T-helper 2 cell treated with Interferon-gamma antibody and Interleukin-4, amounts not matched to agents 5 μg/mL and 100 μg/mL, for 36 hours (primary cell): ENCODE measurements at regions not wholly inside any gene's neighbourhood (a gene's known extent, or its start where the extent isn't known, plus 50 kb on each side); places are given as distances from the start of the nearest gene placed in this dataset.

Source experiments
- DNase-seq: peaks from one replicate; pipeline ENCODE4 v3.0.0; 2021; ENCODE audit warnings: low spot score
- H3K27ac Mint-ChIP-seq: one replicate; pipeline ENCODE4 v1.8.0; 2021; ENCODE audit warnings: mild to moderate bottlenecking, mixed read lengths
- H3K27me3 Mint-ChIP-seq: one replicate; pipeline ENCODE4 v1.8.0; 2021; ENCODE audit warnings: low read depth, mixed read lengths
- H3K36me3 Mint-ChIP-seq: one replicate; pipeline ENCODE4 v1.8.0; 2021; ENCODE audit warnings: low read depth, mixed read lengths
- H3K4me1 Mint-ChIP-seq: one replicate; pipeline ENCODE4 v1.8.0; 2021; ENCODE audit warnings: low read depth, mixed read lengths
- H3K4me3 Mint-ChIP-seq: one replicate; pipeline ENCODE4 v1.8.0; 2022; ENCODE audit warnings: mild to moderate bottlenecking, moderate library complexity, mixed read lengths
- H3K9me3 Mint-ChIP-seq: one replicate; pipeline ENCODE4 v1.8.0; 2021; ENCODE audit warnings: mixed read lengths

- no peaks in the 10 kb centered on the region for H3K27me3 Mint-ChIP-seq
- no peak overlapping the region for H3K4me3 Mint-ChIP-seq
- H3K27ac Mint-ChIP-seq, result no peak overlapping the region
- H3K36me3 Mint-ChIP-seq, result peaks cover 3% of the 10 kb centered on the region
- peaks cover 6% of the 10 kb centered on the region for H3K9me3 Mint-ChIP-seq
- H3K4me1 Mint-ChIP-seq, result peaks cover 5% of the 10 kb centered on the region
- DNase-seq, result no peak
Measured at GRCh38 chr21:14697769-14698168, 151.7 kb upstream of the SAMSN1 start.

- DNase-seq, result no peak
- Mint-ChIP-seq H3K27me3 (no peaks in the 10 kb centered on the region), H3K9me3 (peaks cover 8% of the 10 kb centered on the region), H3K4me1 (peaks cover 15% of the 10 kb centered on the region), H3K36me3 (peaks cover 4% of the 10 kb centered on the region), H3K4me3 (no peak overlapping the region), H3K27ac (no peak overlapping the region)
Measured at GRCh38 chr21:14694817-14695216, 148.7 kb upstream of the SAMSN1 start.

GRCh38 chr21:14693997-14694396 is 147.9 kb upstream of the SAMSN1 start:
- no peaks in the 10 kb centered on the region for H3K27me3 Mint-ChIP-seq
- peaks cover 11% of the 10 kb centered on the region for H3K4me1 Mint-ChIP-seq
- peaks cover 9% of the 10 kb centered on the region for H3K9me3 Mint-ChIP-seq
- peaks cover 10% of the 10 kb centered on the region for H3K36me3 Mint-ChIP-seq
- DNase-seq, result no peak
- no peak overlapping the region for H3K27ac Mint-ChIP-seq
- H3K4me3 Mint-ChIP-seq, result no peak overlapping the region

GRCh38 chr21:14691914-14692313 is 145.8 kb upstream of the SAMSN1 start:
- Mint-ChIP-seq H3K9me3 (peaks cover 14% of the 10 kb centered on the region), H3K4me1 (peaks cover 21% of the 10 kb centered on the region), H3K27ac (no peak overlapping the region)

GRCh38 chr21:14690886-14691285 is 144.8 kb upstream of the SAMSN1 start:
- Mint-ChIP-seq H3K4me3 (no peak overlapping the region), H3K4me1 (peaks cover 28% of the 10 kb centered on the region), H3K27me3 (no peaks in the 10 kb centered on the region), H3K27ac (no peak overlapping the region), H3K36me3 (peaks cover 12% of the 10 kb centered on the region), H3K9me3 (peaks cover 14% of the 10 kb centered on the region)
- DNase-seq, result no peak

More at GRCh38 chr21:14691914-14692313, 145.8 kb upstream of the SAMSN1 start:
- DNase-seq, result no peak
- Mint-ChIP-seq H3K27me3 (no peaks in the 10 kb centered on the region), H3K36me3 (peaks cover 12% of the 10 kb centered on the region), H3K4me3 (no peak overlapping the region)

GRCh38 chr21:14688936-14689335 is 142.8 kb upstream of the SAMSN1 start:
- no peak overlapping the region for H3K27ac Mint-ChIP-seq
- no peak for DNase-seq
- H3K36me3 Mint-ChIP-seq, result peaks cover 10% of the 10 kb centered on the region

GRCh38 chr21:14688412-14688811 is 142.3 kb upstream of the SAMSN1 start:
- no peaks in the 10 kb centered on the region for H3K27me3 Mint-ChIP-seq
- no peak overlapping the region for H3K4me3 Mint-ChIP-seq
- H3K27ac Mint-ChIP-seq, result no peak overlapping the region
- H3K9me3 Mint-ChIP-seq, result peaks cover 14% of the 10 kb centered on the region
- DNase-seq, result no peak
- peaks cover 10% of the 10 kb centered on the region for H3K36me3 Mint-ChIP-seq
- peaks cover 39% of the 10 kb centered on the region for H3K4me1 Mint-ChIP-seq

More at GRCh38 chr21:14688936-14689335, 142.8 kb upstream of the SAMSN1 start:
- Mint-ChIP-seq H3K27me3 (no peaks in the 10 kb centered on the region), H3K9me3 (peaks cover 14% of the 10 kb centered on the region), H3K4me3 (no peak overlapping the region), H3K4me1 (peaks cover 37% of the 10 kb centered on the region)

- Mint-ChIP-seq H3K27ac (peak overlapping the region; percentile 54), H3K9me3 (peaks cover 14% of the 10 kb centered on the region), H3K4me3 (peak overlapping the region; percentile 35), H3K36me3 (peaks cover 10% of the 10 kb centered on the region), H3K27me3 (no peaks in the 10 kb centered on the region), H3K4me1 (peaks cover 45% of the 10 kb centered on the region)
- no peak for DNase-seq
Measured at GRCh38 chr21:14687268-14687625, 141.1 kb upstream of the SAMSN1 start.

- H3K4me1 Mint-ChIP-seq, result peaks cover 42% of the 10 kb centered on the region
- H3K27me3 Mint-ChIP-seq, result no peaks in the 10 kb centered on the region
- H3K36me3 Mint-ChIP-seq, result peaks cover 10% of the 10 kb centered on the region
- peak overlapping the region; percentile 35 for H3K4me3 Mint-ChIP-seq
- peaks cover 14% of the 10 kb centered on the region for H3K9me3 Mint-ChIP-seq
- peak overlapping the region; percentile 60 for H3K27ac Mint-ChIP-seq
- DNase-seq, result no peak
Measured at GRCh38 chr21:14686466-14687267, 140.6 kb upstream of the SAMSN1 start.

GRCh38 chr21:14685568-14685967 is 139.5 kb upstream of the SAMSN1 start:
- Mint-ChIP-seq H3K4me1 (peaks cover 40% of the 10 kb centered on the region), H3K27me3 (no peaks in the 10 kb centered on the region), H3K4me3 (no peak overlapping the region), H3K9me3 (peaks cover 14% of the 10 kb centered on the region), H3K27ac (no peak overlapping the region), H3K36me3 (peaks cover 14% of the 10 kb centered on the region)
- no peak for DNase-seq

- Mint-ChIP-seq H3K27me3 (no peaks in the 10 kb centered on the region), H3K4me3 (no peak overlapping the region), H3K4me1 (peaks cover 42% of the 10 kb centered on the region), H3K36me3 (peaks cover 10% of the 10 kb centered on the region), H3K27ac (peak overlapping the region; percentile 10), H3K9me3 (peaks cover 13% of the 10 kb centered on the region)
- no peak for DNase-seq
Measured at GRCh38 chr21:14684071-14684470, 138.0 kb upstream of the SAMSN1 start.

GRCh38 chr21:14683063-14683462 is 136.9 kb upstream of the SAMSN1 start:
- DNase-seq, result no peak
- Mint-ChIP-seq H3K27ac (no peak overlapping the region), H3K4me3 (no peak overlapping the region), H3K36me3 (peaks cover 13% of the 10 kb centered on the region), H3K27me3 (no peaks in the 10 kb centered on the region), H3K4me1 (peaks cover 43% of the 10 kb centered on the region), H3K9me3 (peaks cover 15% of the 10 kb centered on the region)

GRCh38 chr21:14678973-14679574 is 133.0 kb upstream of the SAMSN1 start:
- no peak overlapping the region for H3K27ac Mint-ChIP-seq
- DNase-seq, result no peak
- H3K27me3 Mint-ChIP-seq, result no peaks in the 10 kb centered on the region
- H3K36me3 Mint-ChIP-seq, result peaks cover 28% of the 10 kb centered on the region
- H3K4me3 Mint-ChIP-seq, result no peak overlapping the region
- H3K4me1 Mint-ChIP-seq, result peaks cover 52% of the 10 kb centered on the region
- H3K9me3 Mint-ChIP-seq, result peaks cover 33% of the 10 kb centered on the region

- Mint-ChIP-seq H3K4me3 (peak overlapping the region; percentile 76), H3K27ac (peak overlapping the region; percentile 99), H3K4me1 (peaks cover 51% of the 10 kb centered on the region), H3K36me3 (peaks cover 34% of the 10 kb centered on the region), H3K9me3 (peaks cover 36% of the 10 kb centered on the region), H3K27me3 (no peaks in the 10 kb centered on the region)
- DNase-seq, result no peak
Measured at GRCh38 chr21:14677639-14678179, 131.6 kb upstream of the SAMSN1 start.
